HG02981 (cell line): ENCODE measurements at regions not wholly inside any gene's neighbourhood (a gene's known extent, or its start where the extent isn't known, plus 50 kb on each side); places are given as distances from the start of the nearest gene placed in this dataset.

Experiments used
- ATAC-seq: cut with Tn5 transposase; IDR thresholded peaks from one replicate; pipeline ENCODE4 v1.9.1; 2021; ENCODE audit warnings: mild to moderate bottlenecking, moderate library complexity; ENCODE audit not compliant: unreplicated experiment

DNA sequence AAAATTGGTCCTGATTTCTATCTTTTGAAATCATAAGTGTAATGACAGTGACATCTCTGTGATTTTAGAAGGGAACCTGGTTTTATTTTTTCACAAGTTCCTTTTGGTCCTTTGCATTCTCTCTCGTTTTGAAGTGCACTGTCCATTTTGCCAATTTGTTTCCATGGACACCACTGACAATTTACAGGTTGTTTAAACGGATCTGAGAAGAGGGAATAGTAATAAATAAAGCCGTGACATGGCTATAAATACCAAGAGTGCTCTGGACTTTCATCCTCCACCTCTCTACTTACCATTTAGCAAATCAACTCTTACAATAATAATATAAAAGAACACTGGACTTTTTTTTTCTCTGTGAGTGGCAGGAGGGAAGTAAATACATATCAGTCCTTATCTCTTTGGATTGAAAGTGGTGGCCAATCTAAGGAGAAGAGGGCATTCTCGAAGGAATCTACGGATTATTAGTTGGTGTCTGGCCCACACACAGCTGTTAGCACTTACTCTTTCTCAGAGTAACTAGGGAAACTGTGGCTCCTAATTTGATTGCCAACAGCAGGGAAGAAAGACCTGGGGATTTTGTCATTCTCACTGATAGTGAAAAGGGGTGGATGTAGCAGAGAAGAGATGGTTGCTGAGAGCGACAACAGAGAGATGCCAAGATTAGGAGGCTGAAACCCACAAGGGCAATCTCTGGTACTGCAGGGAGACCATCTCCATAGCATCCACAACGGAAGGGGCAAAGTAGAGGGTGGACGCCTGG lies 108.7 kb upstream of the FSHR start:
- ATAC-seq: no peak

DNA sequence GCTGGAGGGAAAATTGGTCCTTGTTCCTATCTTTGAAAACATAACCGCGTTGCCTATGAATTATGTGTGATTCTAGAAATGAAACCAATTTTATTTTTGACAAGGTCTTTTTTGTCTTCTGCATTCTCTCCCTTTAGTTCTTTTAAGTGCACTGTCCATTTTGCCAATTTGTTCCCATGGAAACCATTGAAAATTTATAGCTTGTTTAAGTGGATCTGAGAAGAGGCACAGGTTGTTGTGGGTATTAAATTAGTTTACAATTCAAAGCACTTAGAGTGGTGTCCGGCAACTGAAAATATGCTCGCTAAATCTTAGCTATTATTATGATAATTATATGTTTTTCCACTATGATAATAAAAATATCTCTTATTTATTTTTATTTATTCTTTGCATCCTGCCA lies 107.5 kb upstream of the FSHR start:
- no peak for ATAC-seq

- no peak for ATAC-seq
Measured at GRCh38 chr2:49260979-49261538, 106.7 kb upstream of the FSHR start.

GRCh38 chr2:49259926-49260325 lies 105.6 kb upstream of the FSHR start:
- ATAC-seq: no peak

- ATAC-seq: no peak
Measured at GRCh38 chr2:49255409-49255971, 101.2 kb upstream of the FSHR start.

GRCh38 chr2:49254401-49254800 lies 100.1 kb upstream of the FSHR start:
- no peak for ATAC-seq

GRCh38 chr2:49251766-49252165 lies 97.5 kb upstream of the FSHR start:
- no peak for ATAC-seq

GRCh38 chr2:49251251-49251650 lies 96.9 kb upstream of the FSHR start:
- ATAC-seq: no peak

- no peak for ATAC-seq
Measured at GRCh38 chr2:49248506-49248905, 94.2 kb upstream of the FSHR start.

DNA sequence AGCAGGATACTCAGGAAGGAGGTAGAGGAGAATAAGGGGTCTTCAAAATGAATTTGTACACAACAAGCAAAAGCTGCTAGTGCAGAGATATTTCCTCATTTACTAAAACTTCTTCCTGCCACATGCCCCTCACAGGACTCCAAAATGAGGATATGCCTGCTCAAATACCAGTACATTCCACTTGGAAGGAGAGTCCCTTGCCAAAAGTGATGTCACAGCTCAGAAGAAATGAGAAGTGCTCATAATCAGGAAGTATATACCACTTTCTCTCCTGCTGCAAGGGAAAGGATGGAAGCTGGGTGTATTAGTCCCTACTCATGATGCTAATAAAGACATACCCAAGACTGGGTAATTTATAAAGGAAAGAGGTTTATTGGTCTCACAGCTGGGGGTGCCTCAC lies 87.7 kb upstream of the FSHR start:
- ATAC-seq: no peak

- ATAC-seq: no peak
Measured at GRCh38 chr2:49241501-49241900, 87.2 kb upstream of the FSHR start.

- ATAC-seq: no peak
Measured at GRCh38 chr2:49240608-49241007, 86.3 kb upstream of the FSHR start.

DNA sequence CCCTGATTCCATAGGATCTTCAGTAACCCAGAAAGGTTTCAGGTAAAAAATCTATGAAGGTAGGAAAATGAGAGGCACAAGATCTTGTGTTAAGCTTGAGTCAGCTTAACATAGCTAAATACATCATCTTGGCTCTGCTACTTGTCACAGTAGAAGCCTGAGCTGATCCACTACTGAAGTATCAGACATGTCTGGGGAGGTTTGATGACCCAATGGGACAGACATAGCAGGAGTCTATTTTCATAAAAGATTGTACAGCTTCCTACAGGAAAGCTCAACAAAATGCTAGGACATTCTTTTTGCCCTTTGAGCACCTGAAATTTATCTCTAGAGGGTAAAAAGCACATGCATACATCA lies 84.3 kb upstream of the FSHR start:
- ATAC-seq: no peak

- ATAC-seq: no peak
Measured at GRCh38 chr2:49237867-49238603, 83.7 kb upstream of the FSHR start.

DNA sequence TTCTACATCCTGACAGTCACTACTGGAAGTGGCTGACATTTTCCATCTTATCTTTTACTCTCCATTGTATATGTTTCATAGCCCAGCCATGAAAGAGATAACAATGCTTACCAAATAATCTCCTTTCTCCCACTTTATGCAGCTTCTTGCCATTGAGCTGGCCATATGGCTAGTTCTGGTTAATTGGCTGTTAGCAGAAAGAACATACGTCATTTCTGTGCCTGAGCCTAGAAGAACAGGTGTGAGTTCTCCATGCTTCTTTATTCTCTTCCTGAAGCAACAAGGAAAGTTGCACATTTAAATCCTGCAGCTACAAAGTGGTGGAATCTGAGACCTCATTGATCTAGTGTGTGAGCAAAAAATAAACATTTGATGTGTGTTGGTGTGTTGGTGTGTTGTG lies 82.0 kb upstream of the FSHR start:
- no peak for ATAC-seq

DNA sequence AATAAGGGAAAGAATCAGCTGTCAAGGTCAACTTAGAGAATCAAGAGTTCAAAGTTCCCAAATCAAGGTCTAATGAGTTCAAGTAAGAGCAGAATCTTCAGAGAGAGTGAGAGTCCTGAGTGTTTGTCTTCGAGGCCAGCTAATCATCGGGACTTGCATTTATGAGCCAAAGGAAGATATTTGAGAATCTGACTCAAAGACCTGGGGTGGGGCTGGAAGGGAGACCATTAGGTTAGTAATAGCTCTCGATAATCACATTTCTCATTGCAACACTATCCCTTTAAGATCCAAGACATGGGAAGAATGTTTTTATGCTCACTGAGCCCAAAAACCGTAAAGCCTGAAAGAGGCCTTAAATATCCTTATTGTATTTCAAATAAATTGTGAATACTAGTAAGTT lies 72.0 kb upstream of the FSHR start:
- no peak for ATAC-seq

GRCh38 chr2:49225126-49225525 lies 70.8 kb upstream of the FSHR start:
- no peak for ATAC-seq

GRCh38 chr2:49224426-49225010 lies 70.2 kb upstream of the FSHR start:
- no peak for ATAC-seq

DNA sequence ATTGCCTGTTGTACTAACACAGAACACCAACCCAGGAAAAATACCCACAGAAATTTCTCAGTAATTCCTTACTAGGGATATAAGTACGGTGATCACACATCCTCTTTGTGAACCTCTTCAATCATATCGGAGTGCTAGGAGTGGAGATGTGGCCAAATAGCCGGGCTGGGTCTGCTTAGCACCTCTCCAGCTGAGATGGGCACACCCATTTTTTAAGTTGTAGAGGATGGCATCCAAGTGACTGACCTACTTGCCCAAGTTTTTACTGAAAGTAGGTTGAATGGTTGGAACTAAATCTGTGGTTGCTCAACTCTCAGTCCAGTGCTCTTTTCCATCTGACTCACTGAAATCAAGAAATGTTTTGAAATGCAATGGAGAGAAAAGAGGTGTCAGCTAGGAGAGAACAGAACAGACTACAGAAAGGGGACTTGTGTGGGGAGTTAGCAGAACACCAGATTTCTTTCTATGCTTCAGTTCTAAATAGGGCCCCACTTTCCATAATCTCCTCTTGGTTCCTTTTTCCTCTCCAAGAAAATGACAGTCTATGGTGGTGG lies 68.7 kb upstream of the FSHR start:
- ATAC-seq: no peak

DNA sequence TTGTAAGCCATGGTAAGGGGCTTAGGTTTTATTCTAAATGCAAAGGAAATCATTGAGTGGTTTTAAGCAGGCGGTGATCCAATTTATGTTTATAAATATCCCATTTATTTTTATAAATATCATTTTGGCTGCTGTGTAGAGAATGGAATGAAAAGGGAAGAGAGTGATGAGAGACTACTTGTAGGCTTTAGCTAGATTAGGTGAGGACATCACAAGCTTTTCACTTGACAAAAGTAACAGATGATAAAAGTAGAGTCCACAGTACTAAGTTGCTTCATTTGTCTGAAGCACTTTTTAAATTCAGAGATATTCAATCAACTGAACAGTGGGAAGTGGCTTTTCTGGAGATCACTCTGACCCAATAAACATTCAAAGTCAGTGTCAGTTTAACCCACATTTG lies 65.4 kb upstream of the FSHR start:
- ATAC-seq: no peak

GRCh38 chr2:49210191-49210590 lies 55.9 kb upstream of the FSHR start:
- no peak for ATAC-seq
